Common myeloid progenitor, CD34-positive (primary cell): ENCODE measurements at regions not wholly inside any gene's neighbourhood (a gene's known extent, or its start where the extent isn't known, plus 50 kb on each side); places are given as distances from the start of the nearest gene placed in this dataset.

Experiments used
- CTCF ChIA-PET: fragments of 350-600 bp; sonication (Branson Sonifier 250); formaldehyde crosslinking; loops from one replicate; lab custom pipeline; 2021; ENCODE audit warnings: antibody characterized with exemption; lab: Charles Lee
- POLR2A ChIA-PET: fragments of 350-600 bp; sonication (Branson Sonifier 250); formaldehyde crosslinking; loops from one replicate; lab custom pipeline; 2021; ENCODE audit warnings: antibody characterized with exemption; lab: Charles Lee
- DNase-seq, 3 donors: peaks; one replicate each; pipeline versions ENCODE4 v3.0.0 to v3.0.0-alpha.2; 2013
- H3K27ac ChIP-seq, 2 experiments: 1 replicate in 1 of 2; 2 replicates in 1 of 2; pipeline ENCODE4 v1.7.0; 2013; ENCODE audit warnings: inconsistent platforms in 2 of 2, low read length in 2 of 2, mild to moderate bottlenecking in 2 of 2, low read depth in 1 of 2, moderate library complexity in 1 of 2; ENCODE audit not compliant: severe bottlenecking in 2 of 2, insufficient read depth in 1 of 2, poor library complexity in 1 of 2
- H3K27me3 ChIP-seq, 5 experiments: replicated peaks in 2 of 5; 1 replicate in 3 of 5; 2 replicates in 2 of 5; pipeline versions ENCODE4 v1.6.1 to v1.7.0; 2013; ENCODE audit warnings: low read length in 4 of 5, mild to moderate bottlenecking in 2 of 5, moderate library complexity in 2 of 5, inconsistent platforms in 1 of 5; ENCODE audit not compliant: insufficient read depth in 5 of 5, control insufficient read depth in 4 of 5
- H3K36me3 ChIP-seq, 4 experiments: 1 replicate in 2 of 4; 2 replicates in 2 of 4; pipeline versions ENCODE4 v1.6.1 to v1.7.0; 2013; ENCODE audit warnings: low read length in 3 of 4, control low read depth in 1 of 4, mild to moderate bottlenecking in 1 of 4; ENCODE audit not compliant: control insufficient read depth in 4 of 4, insufficient read depth in 4 of 4
- H3K4me1 ChIP-seq, 4 experiments: 1 replicate in 3 of 4; 2 replicates in 1 of 4; pipeline versions ENCODE4 v1.6.1 to v1.7.1; 2013; ENCODE audit warnings: low read length in 3 of 4, mild to moderate bottlenecking in 3 of 4, control low read depth in 1 of 4, inconsistent platforms in 1 of 4, moderate library complexity in 1 of 4; ENCODE audit not compliant: control insufficient read depth in 4 of 4, insufficient read depth in 4 of 4; ENCODE audit errors: control extremely low read depth in 1 of 4
- H3K4me3 ChIP-seq, 7 experiments: 1 replicate in 4 of 7; 2 replicates in 3 of 7; pipeline versions ENCODE4 v1.5.1 to v1.7.0; 2013; ENCODE audit warnings: mild to moderate bottlenecking in 7 of 7, low read length in 6 of 7, moderate library complexity in 6 of 7, inconsistent platforms in 2 of 7, low read depth in 2 of 7, control low read depth in 1 of 7; ENCODE audit not compliant: insufficient read depth in 4 of 7, control insufficient read depth in 1 of 7; ENCODE audit errors: extremely low read depth in 1 of 7
- H3K9me3 ChIP-seq, 5 experiments: 1 replicate in 4 of 5; 2 replicates in 1 of 5; pipeline versions ENCODE4 v1.6.1 to v1.7.1; 2013; ENCODE audit warnings: low read length in 4 of 5, mild to moderate bottlenecking in 2 of 5, inconsistent platforms in 1 of 5, low read depth in 1 of 5, moderate library complexity in 1 of 5; ENCODE audit not compliant: control insufficient read depth in 4 of 5, insufficient read depth in 2 of 5; ENCODE audit errors: control extremely low read depth in 1 of 5
- WGBS: methylation state at CpG from one replicate; pipeline ENCODE4 v1.1.5; 2013; ENCODE audit not compliant: insufficient coverage; 5-methylcytosine and 5-hydroxymethylcytosine counted together

- no peaks in the 10 kb centered on the region for H3K9me3 ChIP-seq
- H3K4me3 ChIP-seq: no peak overlapping the region
- H3K36me3 ChIP-seq: no peaks in the 10 kb centered on the region
- ChIA-PET POLR2A (no interaction called here), CTCF (no interaction called here)
- no peak for DNase-seq
- WGBS: 61% methylated on average over 6 of the region's 7 CpGs
- H3K4me1 ChIP-seq: no peaks in the 10 kb centered on the region
- H3K27ac ChIP-seq: no peak overlapping the region
- H3K27me3 ChIP-seq: no peaks in the 10 kb centered on the region
These were observed 52.2 kb upstream of the SPACA1 start for GRCh38 chr6:87995461-87995860.

- ChIA-PET CTCF (no interaction called here), POLR2A (no interaction called here)
- Histone ChIP-seq H3K27ac (no peak overlapping the region), H3K27me3 (peaks cover 0 to 2% (median 0%) of the 10 kb centered on the region in 5 experiments), H3K4me3 (no peak overlapping the region), H3K4me1 (no peaks in the 10 kb centered on the region), H3K36me3 (no peaks in the 10 kb centered on the region), H3K9me3 (no peaks in the 10 kb centered on the region)
- WGBS: 100% methylated on average over 5 of the region's 5 CpGs
- no peak for DNase-seq
These were observed 54.3 kb upstream of the SPACA1 start for GRCh38 chr6:87993356-87993755.

DNA sequence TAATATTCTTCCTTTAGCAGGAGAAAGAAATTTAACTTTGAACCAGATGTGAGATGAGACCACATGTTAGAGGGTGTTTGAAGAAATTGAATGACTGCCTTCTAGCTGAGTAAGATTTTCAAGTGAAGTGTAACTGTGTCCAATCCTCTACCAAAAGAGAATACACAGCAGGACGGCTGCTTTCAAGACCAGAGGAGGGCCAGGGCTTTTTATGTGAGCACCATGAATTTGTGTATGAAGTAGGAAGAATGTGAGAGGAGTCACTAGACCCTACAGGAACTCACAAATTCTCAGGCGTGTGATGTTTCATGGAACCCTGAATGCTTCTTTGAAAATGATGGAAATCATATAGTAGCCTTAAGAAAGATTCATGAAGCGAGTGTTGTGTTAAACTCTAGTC is 56.8 kb upstream of the SPACA1 start:
- no peaks in the 10 kb centered on the region for H3K9me3 ChIP-seq
- H3K27me3 ChIP-seq: peaks cover 0 to 2% (median 0%) of the 10 kb centered on the region in 5 experiments
- H3K36me3 ChIP-seq: no peaks in the 10 kb centered on the region
- H3K27ac ChIP-seq: no peak overlapping the region
- no peaks in the 10 kb centered on the region for H3K4me1 ChIP-seq
- H3K4me3 ChIP-seq: no peak overlapping the region
- ChIA-PET POLR2A (no interaction called here), CTCF (no interaction called here)
- WGBS: 88% methylated on average over 1 of the region's 3 CpGs
- no peak for DNase-seq

GRCh38 chr6:87982134-87982533 is 65.5 kb upstream of the SPACA1 start:
- no peak overlapping the region for H3K4me3 ChIP-seq
- ChIA-PET POLR2A (no interaction called here), CTCF (no interaction called here)
- H3K27ac ChIP-seq: no peak overlapping the region
- H3K36me3 ChIP-seq: no peaks in the 10 kb centered on the region
- peaks cover 0 to 6% (median 0%) of the 10 kb centered on the region in 5 experiments for H3K27me3 ChIP-seq
- H3K4me1 ChIP-seq: no peaks in the 10 kb centered on the region
- peaks cover 0 to 2% (median 0%) of the 10 kb centered on the region in 5 experiments for H3K9me3 ChIP-seq
- no peak for DNase-seq

DNA sequence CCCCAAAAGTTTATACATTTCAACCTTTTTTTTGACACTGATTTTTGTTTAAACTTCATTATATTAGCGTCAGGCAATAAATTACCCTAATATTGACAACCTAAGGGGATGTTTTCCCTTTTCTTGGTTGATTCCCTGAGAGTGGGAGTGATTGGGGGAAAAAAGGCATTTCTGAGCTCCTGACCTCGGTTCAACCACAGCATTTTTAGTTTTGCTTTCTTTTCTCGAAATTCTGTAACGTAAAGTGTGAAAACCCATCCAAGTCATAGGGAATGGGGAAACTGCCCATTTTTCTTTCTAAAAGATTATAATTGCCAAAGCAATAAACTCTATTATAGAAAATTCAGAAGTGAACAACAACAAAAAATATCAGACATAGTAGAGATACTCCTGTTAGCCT is 67.9 kb upstream of the SPACA1 start:
- H3K27me3 ChIP-seq: peaks cover 0 to 6% (median 0%) of the 10 kb centered on the region in 5 experiments
- H3K27ac ChIP-seq: no peak overlapping the region
- no peaks in the 10 kb centered on the region for H3K4me1 ChIP-seq
- H3K4me3 ChIP-seq: no peak overlapping the region
- ChIA-PET POLR2A (interaction anchor here (0.7 kb wide), 1 partner anchor 932 kb away, joined by 4 read pairs; no protein-coding TSS in a partner anchor), CTCF (no interaction called here)
- H3K9me3 ChIP-seq: peaks cover 0 to 2% (median 0%) of the 10 kb centered on the region in 5 experiments
- 100% methylated on average over 2 of the region's 4 CpGs for WGBS
- no peaks in the 10 kb centered on the region for H3K36me3 ChIP-seq
- DNase-seq: no peak

GRCh38 chr6:87976616-87977015 is 71.0 kb upstream of the SPACA1 start:
- Histone ChIP-seq H3K36me3 (no peaks in the 10 kb centered on the region), H3K27ac (no peak overlapping the region), H3K9me3 (no peaks in the 10 kb centered on the region), H3K4me3 (no peak overlapping the region), H3K27me3 (peaks cover 0 to 2% (median 0%) of the 10 kb centered on the region in 5 experiments), H3K4me1 (no peaks in the 10 kb centered on the region)
- WGBS: no CpG with 5 or more reads among the region's 3 CpGs
- ChIA-PET CTCF (no interaction called here), POLR2A (no interaction called here)
- DNase-seq: no peak

DNA sequence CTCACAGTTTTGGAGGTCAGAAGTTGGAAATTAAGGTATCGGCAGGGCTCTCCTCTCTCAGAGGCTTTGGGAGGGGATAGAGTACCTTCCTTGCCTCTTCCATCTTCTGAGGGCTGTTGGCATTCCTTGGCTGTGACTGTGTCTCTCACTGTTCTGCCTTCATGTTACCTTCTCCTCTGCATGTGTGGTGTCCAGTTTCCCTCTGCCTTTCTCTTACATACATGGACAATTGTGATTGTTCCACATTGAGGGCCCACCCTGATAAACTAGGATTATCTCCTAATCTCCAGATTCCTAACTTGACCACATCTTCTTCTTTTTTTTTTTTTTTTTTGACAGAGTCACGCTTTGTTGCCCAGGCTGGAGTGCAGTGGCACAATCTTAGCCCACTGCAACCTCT is 72.1 kb upstream of the SPACA1 start:
- CTCF ChIA-PET: no interaction called here
- Histone ChIP-seq H3K9me3 (no peaks in the 10 kb centered on the region), H3K27ac (no peak overlapping the region), H3K4me3 (no peak overlapping the region), H3K27me3 (peaks cover 0 to under 1% (median 0%) of the 10 kb centered on the region in 5 experiments), H3K4me1 (no peaks in the 10 kb centered on the region), H3K36me3 (no peaks in the 10 kb centered on the region)
- 100% methylated on average over 1 of the region's 2 CpGs for WGBS
- no peak for DNase-seq
- POLR2A ChIA-PET: no interaction called here
